Mesenchymal stem cell (in vitro differentiated cells and primary cell): ENCODE measurements at regions not wholly inside any gene's neighbourhood (a gene's known extent, or its start where the extent isn't known, plus 50 kb on each side); places are given as distances from the start of the nearest gene placed in this dataset.

Experiments
- DNase-seq: peaks from one replicate; pipeline ENCODE4 v3.0.0-alpha.2; 2013
- H2AFZ ChIP-seq: one replicate; pipeline ENCODE4 v1.6.1; 2013; ENCODE audit warnings: low read depth, mild to moderate bottlenecking, control low read depth, inconsistent platforms, low read length, moderate library complexity
- H2AK5ac ChIP-seq: 2 replicates; pipeline ENCODE4 v1.6.1; 2013; ENCODE audit warnings: low read length, moderate library complexity, mild to moderate bottlenecking, inconsistent platforms; ENCODE audit not compliant: severe bottlenecking
- H2BK120ac ChIP-seq: one replicate; pipeline ENCODE4 v1.6.1; 2013; ENCODE audit warnings: low read depth, mild to moderate bottlenecking, inconsistent platforms, low read length, moderate library complexity
- H2BK12ac ChIP-seq, 2 experiments: one replicate each; pipeline ENCODE4 v1.6.1; 2013; ENCODE audit warnings: inconsistent platforms in 2 of 2, low read length in 2 of 2, mild to moderate bottlenecking in 2 of 2, moderate library complexity in 2 of 2, control low read depth in 1 of 2
- H2BK15ac ChIP-seq: one replicate; pipeline ENCODE4 v1.6.1; 2013; ENCODE audit warnings: mild to moderate bottlenecking, low read depth, inconsistent platforms; ENCODE audit not compliant: poor library complexity, severe bottlenecking
- H2BK5ac ChIP-seq: 2 replicates; pipeline ENCODE4 v1.6.1; 2013; ENCODE audit warnings: low read depth, mild to moderate bottlenecking, low read length, control low read depth, inconsistent platforms; ENCODE audit not compliant: poor library complexity, severe bottlenecking
- H3K14ac ChIP-seq, 2 experiments: one replicate each; pipeline ENCODE4 v1.6.1; 2013; ENCODE audit warnings: inconsistent platforms in 2 of 2, low read length in 2 of 2, control low read depth in 1 of 2, mild to moderate bottlenecking in 1 of 2, moderate library complexity in 1 of 2
- H3K18ac ChIP-seq, 2 experiments: one replicate each; pipeline ENCODE4 v1.6.1; 2013; ENCODE audit warnings: inconsistent platforms in 2 of 2, low read length in 2 of 2, control low read depth in 1 of 2, low read depth in 1 of 2, mild to moderate bottlenecking in 1 of 2
- H3K23ac ChIP-seq, 2 experiments: one replicate each; pipeline ENCODE4 v1.6.1; 2013; ENCODE audit warnings: inconsistent platforms in 2 of 2, low read length in 2 of 2, mild to moderate bottlenecking in 2 of 2, moderate library complexity in 2 of 2, control low read depth in 1 of 2
- H3K27ac ChIP-seq: 2 replicates; pipeline ENCODE4 v1.5.1; 2013; ENCODE audit warnings: mild to moderate bottlenecking, moderate library complexity, low read length, control low read depth, inconsistent platforms; ENCODE audit not compliant: poor library complexity, severe bottlenecking
- H3K27me3 ChIP-seq, 2 experiments: 2 replicates each; pipeline versions ENCODE4 v1.6.1 to v1.7.0; 2013; ENCODE audit warnings: low read length in 2 of 2, mild to moderate bottlenecking in 2 of 2, moderate library complexity in 2 of 2, control low read depth in 1 of 2, inconsistent platforms in 1 of 2; ENCODE audit not compliant: control insufficient read depth in 1 of 2, insufficient read depth in 1 of 2
- H3K36me3 ChIP-seq, 2 experiments: 2 replicates each; pipeline versions ENCODE4 v1.6.1 to v1.7.0; 2013; ENCODE audit warnings: low read length in 2 of 2, control low read depth in 1 of 2, inconsistent platforms in 1 of 2, low read depth in 1 of 2, mild to moderate bottlenecking in 1 of 2; ENCODE audit not compliant: insufficient read depth in 2 of 2, control insufficient read depth in 1 of 2
- H3K4ac ChIP-seq, 2 experiments: one replicate each; pipeline ENCODE4 v1.6.1; 2013; ENCODE audit warnings: inconsistent platforms in 2 of 2, low read length in 2 of 2, mild to moderate bottlenecking in 2 of 2, moderate library complexity in 2 of 2, control low read depth in 1 of 2, low read depth in 1 of 2
- H3K4me1 ChIP-seq: 2 replicates; pipeline ENCODE4 v1.6.1; 2013; ENCODE audit warnings: low read depth, low read length, control low read depth; ENCODE audit not compliant: control insufficient read depth, insufficient read depth
- H3K4me2 ChIP-seq: 2 replicates; pipeline ENCODE4 v1.6.1; 2013; ENCODE audit warnings: low read length, mild to moderate bottlenecking, inconsistent platforms; ENCODE audit not compliant: poor library complexity, severe bottlenecking
- H3K4me3 ChIP-seq, 2 experiments: 2 replicates each; pipeline versions ENCODE4 v1.5.1 to v1.7.0; 2013; ENCODE audit warnings: low read length in 2 of 2, mild to moderate bottlenecking in 2 of 2, control low read depth in 1 of 2, low read depth in 1 of 2; ENCODE audit not compliant: insufficient read depth in 1 of 2
- H3K79me1 ChIP-seq: replicated peaks from 2 replicates; pipeline ENCODE4 v1.6.1; 2013; ENCODE audit warnings: mild to moderate bottlenecking, control low read depth, low read length, inconsistent platforms; ENCODE audit not compliant: poor library complexity, severe bottlenecking
- H3K9ac ChIP-seq: 2 replicates; pipeline ENCODE4 v1.7.0; 2013; ENCODE audit warnings: mild to moderate bottlenecking, low read length, moderate library complexity
- H3K9me3 ChIP-seq: 2 replicates; pipeline ENCODE4 v1.7.0; 2013; ENCODE audit warnings: mild to moderate bottlenecking, low read length; ENCODE audit not compliant: control insufficient read depth
- H4K8ac ChIP-seq: one replicate; pipeline ENCODE4 v1.6.1; 2013; ENCODE audit warnings: inconsistent platforms, mild to moderate bottlenecking, low read length, moderate library complexity
- H4K91ac ChIP-seq: one replicate; pipeline ENCODE4 v1.6.1; 2013; ENCODE audit warnings: mild to moderate bottlenecking, low read length, inconsistent platforms
- WGBS: methylation state at CpG from one replicate; pipeline ENCODE4 v1.1.7; 2013; ENCODE audit warnings: mixed read lengths; 5-methylcytosine and 5-hydroxymethylcytosine counted together

DNA sequence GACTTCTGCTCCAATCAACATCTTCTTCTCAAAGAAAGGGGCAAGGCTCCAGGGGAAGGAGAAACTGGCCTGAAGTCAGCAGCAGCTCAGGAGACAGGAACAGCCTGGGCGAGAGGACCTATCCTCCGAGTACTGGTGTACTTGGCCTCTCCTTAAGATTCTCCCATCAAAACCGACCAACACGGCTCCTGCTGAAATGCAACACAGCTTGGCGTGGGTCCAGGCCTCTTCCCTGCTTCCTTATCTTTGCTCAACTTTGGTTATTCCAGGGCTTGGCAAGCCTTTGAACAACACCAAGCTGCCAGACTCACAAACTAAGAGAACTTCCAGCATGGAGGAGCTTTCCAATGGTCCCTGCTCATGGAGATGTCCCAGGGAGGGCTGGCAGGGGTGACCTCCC, 377.4 kb downstream of the BCL11B start:
- Histone ChIP-seq H2BK5ac (no peak overlapping the region), H3K36me3 (no peaks in the 10 kb centered on the region), H3K18ac (no peak overlapping the region), H3K23ac (no peak overlapping the region), H3K9me3 (no peaks in the 10 kb centered on the region), H3K14ac (no peak overlapping the region), H3K27me3 (peaks cover 0 to 17% of the 10 kb centered on the region in 2 experiments), H2AFZ (no peak overlapping the region), H4K8ac (no peak overlapping the region), H2BK15ac (no peak overlapping the region), H3K4me2 (no peak overlapping the region), H2BK120ac (no peak overlapping the region), H2BK12ac (no peak overlapping the region), H2AK5ac (no peak overlapping the region), H3K27ac (no peak overlapping the region), H3K4me1 (no peaks in the 10 kb centered on the region), H4K91ac (no peak overlapping the region), H3K4me3 (no peak overlapping the region), H3K79me1 (no peaks in the 10 kb centered on the region), H3K9ac (no peak overlapping the region), H3K4ac (no peak overlapping the region)
- WGBS = 79% methylated on average over 5 of the region's 5 CpGs
- no peak for DNase-seq

- Histone ChIP-seq H3K9ac (no peak overlapping the region), H3K4me2 (no peak overlapping the region), H2BK15ac (no peak overlapping the region), H3K14ac (no peak overlapping the region), H4K91ac (no peak overlapping the region), H3K27ac (no peak overlapping the region), H2AFZ (no peak overlapping the region), H3K79me1 (no peaks in the 10 kb centered on the region), H3K4ac (no peak overlapping the region), H2AK5ac (no peak overlapping the region), H2BK5ac (no peak overlapping the region), H3K36me3 (no peaks in the 10 kb centered on the region), H3K9me3 (no peaks in the 10 kb centered on the region), H2BK120ac (no peak overlapping the region), H3K4me3 (no peak overlapping the region), H3K4me1 (no peaks in the 10 kb centered on the region), H3K18ac (no peak overlapping the region), H3K27me3 (peaks cover 0 to 22% of the 10 kb centered on the region in 2 experiments), H4K8ac (no peak overlapping the region), H2BK12ac (no peak overlapping the region), H3K23ac (no peak overlapping the region)
- WGBS = 49% methylated on average over 2 of the region's 5 CpGs
- DNase-seq = no peak
These were observed 375.5 kb downstream of the BCL11B start for GRCh38 chr14:98896449-98896848.

DNA sequence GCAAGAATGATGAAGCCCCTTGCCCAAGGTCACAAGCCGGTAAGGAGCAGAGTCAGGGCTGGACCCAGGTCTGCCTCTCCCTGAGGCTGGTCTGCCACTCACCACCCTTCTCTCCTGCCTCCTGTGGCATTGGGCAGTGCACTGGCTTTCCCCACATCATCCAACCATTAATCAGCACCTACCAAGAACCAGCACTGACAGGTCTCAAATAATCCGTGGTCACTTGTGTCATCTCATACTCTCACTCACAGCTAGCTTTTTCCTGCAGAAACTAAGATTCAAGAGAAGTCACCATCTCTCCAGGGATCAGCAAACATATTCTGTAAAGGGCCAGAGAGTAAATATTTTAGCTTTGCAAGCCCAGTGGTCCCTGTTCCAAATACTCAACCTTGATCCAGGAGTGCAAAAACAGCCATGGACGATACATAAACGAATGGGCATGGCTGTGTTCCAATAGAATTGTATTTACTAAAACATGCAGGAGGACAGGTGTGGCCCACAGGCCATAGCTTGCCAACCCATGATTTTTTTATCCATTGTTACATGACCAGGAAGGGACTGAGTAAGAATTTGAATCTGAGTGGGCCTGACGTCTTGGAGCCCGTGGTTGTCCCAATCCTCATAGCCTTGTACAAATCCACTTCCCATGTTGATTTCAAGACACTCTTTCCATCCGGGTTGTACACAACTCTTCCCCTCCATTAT, 374.2 kb downstream of the BCL11B start:
- WGBS = 78% methylated on average over 7 of the region's 7 CpGs

DNA sequence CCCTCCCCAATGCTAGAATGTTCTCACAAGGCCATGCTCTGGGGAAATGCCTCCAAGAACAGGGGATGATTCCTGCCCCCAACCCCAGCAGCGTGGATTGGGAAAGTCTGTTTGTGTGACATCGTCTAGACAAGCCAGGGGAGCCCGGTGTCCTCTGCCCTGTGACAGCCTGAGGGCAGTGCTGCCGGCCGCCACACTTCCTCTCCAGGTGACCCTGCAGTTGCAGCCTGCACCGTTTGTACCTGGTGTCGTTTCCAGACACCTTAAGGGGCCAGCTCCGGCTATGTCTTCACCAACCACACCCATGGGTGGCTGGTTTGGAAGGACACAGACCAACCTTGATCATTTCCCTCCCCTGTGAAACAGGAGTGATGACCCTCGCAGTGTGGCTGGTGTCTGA, 372.6 kb downstream of the BCL11B start:
- Histone ChIP-seq H4K8ac (no peak overlapping the region), H3K27ac (no peak overlapping the region), H3K18ac (no peak overlapping the region), H3K79me1 (no peaks in the 10 kb centered on the region), H3K9ac (no peak overlapping the region), H4K91ac (no peak overlapping the region), H3K23ac (no peak overlapping the region), H3K14ac (no peak overlapping the region), H2BK15ac (no peak overlapping the region), H3K27me3 (peaks cover 0 to 40% of the 10 kb centered on the region in 2 experiments), H2BK5ac (no peak overlapping the region), H3K4me3 (no peak overlapping the region), H3K36me3 (no peaks in the 10 kb centered on the region), H2BK120ac (no peak overlapping the region), H3K4ac (no peak overlapping the region), H3K9me3 (no peaks in the 10 kb centered on the region), H2BK12ac (no peak overlapping the region), H3K4me2 (no peak overlapping the region), H2AFZ (no peak overlapping the region), H3K4me1 (no peaks in the 10 kb centered on the region), H2AK5ac (no peak overlapping the region)
- 74% methylated on average over 9 of the region's 9 CpGs for WGBS
- DNase-seq = no peak

More for the DNA sequence above, 374.2 kb downstream of the BCL11B start:
- no peak for DNase-seq
- Histone ChIP-seq H4K91ac (no peak overlapping the region), H3K36me3 (no peaks in the 10 kb centered on the region), H3K79me1 (no peaks in the 10 kb centered on the region), H3K4me1 (no peaks in the 10 kb centered on the region), H3K9me3 (no peaks in the 10 kb centered on the region), H3K4me3 (no peak overlapping the region), H2BK120ac (no peak overlapping the region), H2AFZ (no peak overlapping the region), H2BK15ac (no peak overlapping the region), H4K8ac (no peak overlapping the region), H3K4ac (no peak overlapping the region), H3K23ac (no peak overlapping the region), H2AK5ac (no peak overlapping the region), H3K9ac (no peak overlapping the region), H3K4me2 (no peak overlapping the region), H2BK12ac (no peak overlapping the region), H3K27me3 (peaks cover 0 to 27% of the 10 kb centered on the region in 2 experiments), H3K18ac (no peak overlapping the region), H3K14ac (no peak overlapping the region), H3K27ac (no peak overlapping the region), H2BK5ac (no peak overlapping the region)
